ENCODE measurements at regions not wholly inside any gene's neighbourhood (a gene's known extent, or its start where the extent isn't known, plus 50 kb on each side); places are given as distances from the start of the nearest gene placed in this dataset.

DNA sequence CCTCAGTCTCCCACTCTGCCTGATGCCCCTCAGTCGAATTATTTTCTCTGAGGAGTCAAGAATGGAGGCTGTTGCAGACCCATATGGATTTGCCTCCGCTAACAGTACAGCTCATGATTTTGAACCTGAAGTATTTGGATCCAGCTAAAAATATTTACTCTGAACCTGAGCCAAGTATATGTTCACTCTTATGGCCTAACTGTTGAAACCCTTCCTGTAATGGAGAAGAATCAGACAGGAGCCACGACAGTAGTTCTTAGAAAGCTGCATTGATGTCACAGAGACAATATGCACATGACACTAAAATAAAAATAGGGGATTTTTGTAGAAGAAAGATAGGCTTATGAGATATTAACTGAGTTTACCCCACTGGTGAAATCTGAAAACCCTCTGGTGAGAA is 1128.3 kb upstream of the FLRT2 start:
- Histone ChIP-seq H3K4me1 (replicated peaks) (no peaks in the 10 kb centered on the region), H3K36me3 (no peaks in the 10 kb centered on the region), H3K4me3 (no peak overlapping the region), H3K9me3 (no peaks in the 10 kb centered on the region), H3K27ac (no peak overlapping the region), H3K27me3 (replicated peaks; ENCODE audit: insufficient read depth) (no peaks in the 10 kb centered on the region)
- TF ChIP-seq POLR2A (IDR thresholded peaks at IDR 0.05): no peak
- no peak for TF ChIP-seq POLR2AphosphoS5 (IDR thresholded peaks at IDR 0.05)
- no peak for TF ChIP-seq CTCF (IDR thresholded peaks at IDR 0.05)
- intact Hi-C loops (cut with DNase I): no loop called here
- DNase-seq (ENCODE audit: low spot score): no peak
- WGBS: 73% methylated on average over 3 of the region's 3 CpGs

DNA sequence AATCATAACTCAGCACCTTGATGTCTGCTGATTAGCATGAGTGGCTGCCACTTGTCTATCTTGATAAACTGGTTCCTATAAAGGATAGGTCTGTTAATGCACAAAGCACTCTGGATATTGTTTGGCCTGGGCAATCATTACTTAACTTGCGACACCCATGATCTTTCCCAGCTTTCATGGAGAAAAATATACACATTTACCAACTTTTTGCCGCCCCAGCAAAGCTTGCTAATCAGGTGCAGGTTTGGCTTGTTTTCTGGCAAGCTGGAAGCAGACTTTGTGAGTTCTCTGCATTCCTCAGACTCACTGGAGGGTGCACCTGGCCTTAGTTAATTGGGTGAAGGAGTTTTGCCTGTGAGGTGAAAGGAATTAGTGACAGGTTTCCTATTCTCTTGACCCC is 1126.4 kb upstream of the FLRT2 start:
- Histone ChIP-seq H3K27ac (no peak overlapping the region), H3K4me1 (replicated peaks) (no peaks in the 10 kb centered on the region), H3K9me3 (no peaks in the 10 kb centered on the region), H3K27me3 (replicated peaks; ENCODE audit: insufficient read depth) (no peaks in the 10 kb centered on the region), H3K4me3 (no peak overlapping the region), H3K36me3 (no peaks in the 10 kb centered on the region)
- WGBS: 34% methylated on average over 2 of the region's 2 CpGs
- intact Hi-C loops (cut with DNase I): no loop called here
- DNase-seq (ENCODE audit: low spot score): no peak
- no peak for TF ChIP-seq POLR2A (IDR thresholded peaks at IDR 0.05)
- TF ChIP-seq POLR2AphosphoS5 (IDR thresholded peaks at IDR 0.05): peak; percentile 19
- no peak for TF ChIP-seq CTCF (IDR thresholded peaks at IDR 0.05)

GRCh38 chr14:84404246-84404645 is 1125.7 kb upstream of the FLRT2 start:
- intact Hi-C loops (cut with DNase I): no loop called here
- no peaks in the 10 kb centered on the region for H3K36me3 ChIP-seq
- no peaks in the 10 kb centered on the region for H3K4me1 ChIP-seq (replicated peaks)
- 85% methylated on average over 3 of the region's 3 CpGs for WGBS
- no peaks in the 10 kb centered on the region for H3K27me3 ChIP-seq (replicated peaks; ENCODE audit: insufficient read depth)
- H3K9me3 ChIP-seq: no peaks in the 10 kb centered on the region
- no peak for TF ChIP-seq POLR2A (IDR thresholded peaks at IDR 0.05)
- TF ChIP-seq CTCF (IDR thresholded peaks at IDR 0.05): no peak
- no peak for TF ChIP-seq POLR2AphosphoS5 (IDR thresholded peaks at IDR 0.05)
- DNase-seq (ENCODE audit: low spot score): no peak
- H3K27ac ChIP-seq: no peak overlapping the region
- no peak overlapping the region for H3K4me3 ChIP-seq

DNA sequence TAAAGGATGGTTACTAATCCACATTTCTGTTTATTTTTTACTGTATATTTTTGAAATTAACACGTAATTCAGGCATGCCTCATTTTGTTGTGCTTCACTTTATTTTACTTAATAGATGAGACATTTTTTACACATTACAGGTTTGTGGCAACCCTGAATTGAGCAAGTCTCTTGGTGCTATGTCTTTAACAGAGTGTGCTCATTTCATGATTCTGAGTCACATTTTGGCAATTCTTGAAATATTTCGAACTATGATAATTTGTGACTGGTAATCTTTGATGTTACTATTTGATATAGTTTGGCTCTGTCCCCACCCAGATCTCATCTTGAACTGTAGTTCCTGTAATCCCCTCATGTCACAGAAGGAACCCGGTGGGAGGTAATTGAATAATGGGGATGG is 1120.5 kb upstream of the FLRT2 start:
- H3K36me3 ChIP-seq: no peaks in the 10 kb centered on the region
- no peak for TF ChIP-seq POLR2AphosphoS5 (IDR thresholded peaks at IDR 0.05)
- no peak for TF ChIP-seq POLR2A (IDR thresholded peaks at IDR 0.05)
- no peak for TF ChIP-seq CTCF (IDR thresholded peaks at IDR 0.05)
- no peak for DNase-seq (ENCODE audit: low spot score)
- H3K27me3 ChIP-seq (replicated peaks; ENCODE audit: insufficient read depth): no peaks in the 10 kb centered on the region
- no peaks in the 10 kb centered on the region for H3K9me3 ChIP-seq
- H3K4me3 ChIP-seq: no peak overlapping the region
- WGBS: 72% methylated on average over 3 of the region's 3 CpGs
- intact Hi-C loops (cut with DNase I): no loop called here
- H3K27ac ChIP-seq: no peak overlapping the region
- no peaks in the 10 kb centered on the region for H3K4me1 ChIP-seq (replicated peaks)

- H3K36me3 ChIP-seq: no peaks in the 10 kb centered on the region
- WGBS: 88% methylated on average over 3 of the region's 3 CpGs
- no peak overlapping the region for H3K27ac ChIP-seq
- intact Hi-C loops (cut with DNase I): no loop called here
- no peaks in the 10 kb centered on the region for H3K4me1 ChIP-seq (replicated peaks)
- no peaks in the 10 kb centered on the region for H3K27me3 ChIP-seq (replicated peaks; ENCODE audit: insufficient read depth)
- no peak overlapping the region for H3K4me3 ChIP-seq
- TF ChIP-seq POLR2AphosphoS5 (IDR thresholded peaks at IDR 0.05): no peak
- TF ChIP-seq CTCF (IDR thresholded peaks at IDR 0.05): no peak
- no peak for TF ChIP-seq POLR2A (IDR thresholded peaks at IDR 0.05)
- no peaks in the 10 kb centered on the region for H3K9me3 ChIP-seq
- no peak for DNase-seq (ENCODE audit: low spot score)
Measured at GRCh38 chr14:84410344-84410743, 1119.6 kb upstream of the FLRT2 start.

Measured in prostate gland (tissue), 2 donors.